AG04450 (cell line): ENCODE measurements at regions not wholly inside any gene's neighbourhood (a gene's known extent, or its start where the extent isn't known, plus 50 kb on each side); places are given as distances from the start of the nearest gene placed in this dataset.
"Not testable (repeated sequence)": the region's sequence is repeated elsewhere in the genome, so short reads cannot be mapped to it uniquely, and the experiment has no call there.

Experiments
- CTCF ChIA-PET: fragments of 300-600, 350-600 bp; formaldehyde crosslinking; extraction: SDS; loops from one replicate; lab custom pipeline; 2022; ENCODE audit warnings: antibody characterized with exemption, inconsistent platforms; lab: Charles Lee
- POLR2A ChIA-PET: fragments of 350-600 bp; formaldehyde crosslinking; extraction: SDS; loops from one replicate; lab custom pipeline; 2021; ENCODE audit warnings: antibody characterized with exemption, inconsistent platforms; lab: Yijun Ruan, JAX
- DNase-seq: peaks from one replicate; pipeline ENCODE4 v3.0.0-alpha.2; 2011; ENCODE audit warnings: low read depth, low spot score
- H3K27ac ChIP-seq: one replicate; pipeline ENCODE4 v1.5.1; 2012; ENCODE audit warnings: low read depth, low read length, control low read depth
- H3K27me3 ChIP-seq: one replicate; pipeline ENCODE4 v1.6.0; 2012; ENCODE audit warnings: low read length; ENCODE audit not compliant: control insufficient read depth, insufficient read depth
- H3K4me3 ChIP-seq: 2 replicates; pipeline ENCODE4 v1.5.1; 2011; ENCODE audit warnings: mild to moderate bottlenecking, low read depth, low read length, control low read depth
- H3K9me3 ChIP-seq: 2 replicates; pipeline ENCODE4 v1.5.1; 2012; ENCODE audit warnings: low read length; ENCODE audit not compliant: control insufficient read depth, insufficient read depth
- TF ChIP-seq, protein P1 (sequence below): IDR thresholded peaks from 2 replicates; pipeline ENCODE4 v1.5.1; 2011; ENCODE audit warnings: low read depth, low read length, control low read depth, inconsistent platforms

DNA sequence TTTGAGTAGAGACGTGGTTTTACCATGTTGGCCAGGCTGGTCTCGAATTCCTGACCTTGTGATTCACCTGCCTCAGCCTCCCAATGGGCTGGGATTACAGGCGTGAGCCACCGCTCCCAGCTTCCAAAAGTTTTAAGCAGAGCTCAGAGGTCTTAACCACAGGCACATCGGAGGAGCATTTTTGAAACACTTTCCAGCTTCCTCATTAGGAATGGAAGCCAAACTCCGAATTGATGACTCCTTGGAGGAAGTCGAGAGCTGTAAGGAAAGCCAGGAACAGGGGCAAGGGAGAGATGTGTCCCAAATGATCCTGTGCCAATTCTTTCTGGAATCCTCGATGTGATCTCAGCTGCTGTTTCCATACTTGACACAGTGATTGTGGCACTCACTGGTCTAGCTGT lies 56.2 kb upstream of the CCZ1B start:
- CTCF ChIA-PET, H3K4me3 ChIP-seq, H3K27ac ChIP-seq, DNase-seq, POLR2A ChIA-PET, H3K9me3 ChIP-seq, H3K27me3 ChIP-seq: not testable (repeated sequence)

DNA sequence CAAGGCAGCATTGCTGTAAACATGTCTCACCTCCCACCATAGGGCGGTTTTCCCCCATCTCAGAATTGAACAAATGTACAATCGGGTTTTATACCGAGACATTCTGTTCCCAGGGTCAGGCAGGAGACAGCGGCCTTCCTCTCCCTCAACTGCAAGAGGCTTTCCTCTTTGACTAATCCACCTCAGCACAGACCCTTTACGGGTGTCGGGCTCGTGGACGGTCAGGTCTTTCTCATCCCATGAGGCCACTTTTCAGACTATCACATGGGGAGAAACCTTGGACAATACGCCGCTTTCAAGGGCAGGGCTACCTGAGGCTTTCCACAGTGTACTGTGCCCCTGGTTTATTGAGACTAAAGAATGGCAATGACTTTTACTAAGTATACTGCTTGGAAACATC lies 57.7 kb upstream of the CCZ1B start:
- H3K4me3 ChIP-seq, H3K9me3 ChIP-seq, DNase-seq, H3K27me3 ChIP-seq, POLR2A ChIA-PET, CTCF ChIA-PET, H3K27ac ChIP-seq: not testable (repeated sequence)

- TF ChIP-seq, protein P1, sequence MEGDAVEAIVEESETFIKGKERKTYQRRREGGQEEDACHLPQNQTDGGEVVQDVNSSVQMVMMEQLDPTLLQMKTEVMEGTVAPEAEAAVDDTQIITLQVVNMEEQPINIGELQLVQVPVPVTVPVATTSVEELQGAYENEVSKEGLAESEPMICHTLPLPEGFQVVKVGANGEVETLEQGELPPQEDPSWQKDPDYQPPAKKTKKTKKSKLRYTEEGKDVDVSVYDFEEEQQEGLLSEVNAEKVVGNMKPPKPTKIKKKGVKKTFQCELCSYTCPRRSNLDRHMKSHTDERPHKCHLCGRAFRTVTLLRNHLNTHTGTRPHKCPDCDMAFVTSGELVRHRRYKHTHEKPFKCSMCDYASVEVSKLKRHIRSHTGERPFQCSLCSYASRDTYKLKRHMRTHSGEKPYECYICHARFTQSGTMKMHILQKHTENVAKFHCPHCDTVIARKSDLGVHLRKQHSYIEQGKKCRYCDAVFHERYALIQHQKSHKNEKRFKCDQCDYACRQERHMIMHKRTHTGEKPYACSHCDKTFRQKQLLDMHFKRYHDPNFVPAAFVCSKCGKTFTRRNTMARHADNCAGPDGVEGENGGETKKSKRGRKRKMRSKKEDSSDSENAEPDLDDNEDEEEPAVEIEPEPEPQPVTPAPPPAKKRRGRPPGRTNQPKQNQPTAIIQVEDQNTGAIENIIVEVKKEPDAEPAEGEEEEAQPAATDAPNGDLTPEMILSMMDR = no peak
- ChIA-PET CTCF (no interaction called here), POLR2A (no interaction called here)
- Histone ChIP-seq H3K4me3 (no peak overlapping the region), H3K9me3 (no peaks in the 10 kb centered on the region; the same call in 1 of the 2 replicates), H3K27ac (no peak overlapping the region), H3K27me3 (no peaks in the 10 kb centered on the region)
- DNase-seq = no peak
These were observed 60.1 kb upstream of the CCZ1B start for GRCh38 chr7:6886198-6886597.

DNA sequence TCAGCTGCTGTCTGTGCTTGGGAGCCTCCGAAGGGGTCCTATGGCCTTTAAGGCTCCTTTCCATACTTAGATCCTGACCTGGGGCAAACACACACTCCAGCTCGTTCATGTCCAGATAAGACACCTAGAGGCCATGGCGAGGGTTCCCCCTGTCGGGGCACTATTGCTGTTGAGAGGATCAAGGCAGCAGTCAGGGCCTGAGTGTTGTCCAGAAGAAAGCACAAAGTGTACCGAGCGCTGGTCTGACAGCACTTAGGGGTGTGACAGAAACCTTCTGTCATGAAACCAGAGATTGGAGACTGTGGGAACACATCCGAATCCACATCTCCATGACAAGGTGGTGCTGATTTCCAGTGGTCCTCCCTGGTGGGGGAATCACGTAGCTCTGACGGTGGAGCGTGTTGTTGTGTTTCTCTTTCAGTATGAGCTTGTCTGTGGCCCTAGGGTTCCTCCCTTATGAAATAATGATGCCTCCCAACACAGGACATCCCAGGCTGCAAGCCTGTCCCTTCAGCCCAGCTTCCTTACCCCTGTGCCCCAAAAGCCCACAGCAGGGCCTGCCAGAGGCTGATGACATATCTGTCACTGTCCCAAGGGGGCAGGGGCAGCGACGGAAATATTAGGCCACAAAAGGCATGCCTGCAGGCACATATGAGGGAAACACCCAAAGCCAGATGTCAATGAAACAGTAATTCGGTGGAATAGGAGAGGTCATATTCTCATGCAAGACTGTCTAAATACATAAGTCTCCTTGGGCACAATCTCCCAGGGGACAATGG lies 62.4 kb upstream of the CCZ1B start:
- POLR2A ChIA-PET, H3K4me3 ChIP-seq, H3K9me3 ChIP-seq, H3K27ac ChIP-seq, H3K27me3 ChIP-seq, DNase-seq, CTCF ChIA-PET: not testable (repeated sequence)

GRCh38 chr7:6889252-6889812 lies 63.3 kb upstream of the CCZ1B start:
- Histone ChIP-seq H3K27me3 (no peaks in the 10 kb centered on the region), H3K27ac (no peak overlapping the region), H3K9me3 (no peaks in the 10 kb centered on the region; the same call in 1 of the 2 replicates), H3K4me3 (no peak overlapping the region)
- no peak for DNase-seq
- POLR2A ChIA-PET = no interaction called here
- TF ChIP-seq, protein P1 = no peak
- CTCF ChIA-PET = no interaction called here

- H3K27ac ChIP-seq, H3K9me3 ChIP-seq, CTCF ChIA-PET, DNase-seq, H3K4me3 ChIP-seq, H3K27me3 ChIP-seq, POLR2A ChIA-PET: not testable (repeated sequence)
These were observed 76.0 kb upstream of the CCZ1B start for GRCh38 chr7:6902097-6902518.

GRCh38 chr7:6903289-6903688 lies 77.2 kb upstream of the CCZ1B start:
- DNase-seq, POLR2A ChIA-PET, H3K9me3 ChIP-seq, H3K27me3 ChIP-seq, CTCF ChIA-PET, H3K4me3 ChIP-seq, H3K27ac ChIP-seq: not testable (repeated sequence)

GRCh38 chr7:6903792-6904191 lies 77.7 kb upstream of the CCZ1B start:
- DNase-seq, POLR2A ChIA-PET, H3K27ac ChIP-seq, CTCF ChIA-PET, H3K4me3 ChIP-seq, H3K27me3 ChIP-seq, H3K9me3 ChIP-seq: not testable (repeated sequence)
